ENCODE measurements at regions not wholly inside any gene's neighbourhood (a gene's known extent, or its start where the extent isn't known, plus 50 kb on each side); places are given as distances from the start of the nearest gene placed in this dataset.

- DNase-seq: no peak
- ChIA-PET CTCF (no interaction called here), POLR2A (no interaction called here)
- H3K27me3 ChIP-seq (ENCODE audit: insufficient read depth): no peaks in the 10 kb centered on the region
- no peak overlapping the region for H3K9ac ChIP-seq
- no peak for TF ChIP-seq GABPA (IDR thresholded peaks at IDR 0.05; ENCODE audit: low read depth)
- no peak for TF ChIP-seq RCOR1 (IDR thresholded peaks at IDR 0.05; ENCODE audit: low read length)
- TF ChIP-seq NFIC (IDR thresholded peaks at IDR 0.05; ENCODE audit: borderline replicate concordance): no peak
- no peak for TF ChIP-seq EP300 (IDR thresholded peaks at IDR 0.05; ENCODE audit: borderline replicate concordance in 1 of 2, low read depth in 1 of 2, low read length in 1 of 2)
- TF ChIP-seq ELF1 (IDR thresholded peaks at IDR 0.05): no peak
- no peak for TF ChIP-seq FOXM1 (IDR thresholded peaks at IDR 0.05; ENCODE audit: low read depth)
- TF ChIP-seq RXRA (IDR thresholded peaks at IDR 0.05; ENCODE audit: borderline replicate concordance, low read depth): no peak
- WGBS (ENCODE audit: low lambda C conversion rate): 0% methylated on average over 1 of the region's 1 CpG
- H2AFZ ChIP-seq (ENCODE audit: low read depth): no peak overlapping the region
- H3K36me3 ChIP-seq (replicated peaks in 1 of 2; ENCODE audit: control insufficient read depth in 1 of 2, insufficient read depth in 2 of 2, low read length in 1 of 2): no peaks in the 10 kb centered on the region
- H3K4me1 ChIP-seq (ENCODE audit: control insufficient read depth in 1 of 2, insufficient read depth in 2 of 2, low read depth in 1 of 2, low read length in 1 of 2): no peaks in the 10 kb centered on the region
- no peaks in the 10 kb centered on the region for H3K9me3 ChIP-seq
- H3K9me2 ChIP-seq: no peaks in the 10 kb centered on the region
- H3K79me2 ChIP-seq (ENCODE audit: insufficient read depth): no peaks in the 10 kb centered on the region
- no peak overlapping the region for H3K4me2 ChIP-seq
- no peaks in the 10 kb centered on the region for H4K20me1 ChIP-seq (ENCODE audit: insufficient read depth)
- H3K27ac ChIP-seq (ENCODE audit: low read depth in 2 of 2, low read length in 1 of 2): no peak overlapping the region
- no peak overlapping the region for H3K4me3 ChIP-seq (ENCODE audit: low read depth in 2 of 2, low read length in 1 of 2)
- H3F3A ChIP-seq (replicated peaks; ENCODE audit: insufficient read depth): no peaks in the 10 kb centered on the region
Measured at GRCh38 chr4:28092610-28093009, 1232.0 kb downstream of the STIM2 start.

- no peak overlapping the region for H3K9ac ChIP-seq
- DNase-seq: no peak
- H4K20me1 ChIP-seq (ENCODE audit: insufficient read depth): no peaks in the 10 kb centered on the region
- H3K27me3 ChIP-seq (ENCODE audit: insufficient read depth): no peaks in the 10 kb centered on the region
- H3K36me3 ChIP-seq (replicated peaks in 1 of 2; ENCODE audit: control insufficient read depth in 1 of 2, insufficient read depth in 2 of 2, low read length in 1 of 2): no peaks in the 10 kb centered on the region
- no peak overlapping the region for H3K4me3 ChIP-seq (ENCODE audit: low read depth in 2 of 2, low read length in 1 of 2)
- no peaks in the 10 kb centered on the region for H3K4me1 ChIP-seq (ENCODE audit: control insufficient read depth in 1 of 2, insufficient read depth in 2 of 2, low read depth in 1 of 2, low read length in 1 of 2)
- H3K79me2 ChIP-seq (ENCODE audit: insufficient read depth): no peaks in the 10 kb centered on the region
- no peak overlapping the region for H2AFZ ChIP-seq (ENCODE audit: low read depth)
- no peaks in the 10 kb centered on the region for H3K9me2 ChIP-seq
- TF ChIP-seq IRF3 (IDR thresholded peaks at IDR 0.05; ENCODE audit: low read depth, low read length) (no peak), GABPA (IDR thresholded peaks at IDR 0.05; ENCODE audit: low read depth) (no peak), SIN3A (IDR thresholded peaks at IDR 0.05; ENCODE audit: borderline replicate concordance, low read depth, low read length) (no peak), MAX (IDR thresholded peaks at IDR 0.05; ENCODE audit: low read depth) (no peak), EZH2phosphoT487 (IDR thresholded peaks at IDR 0.05; ENCODE audit: borderline replicate concordance, low read depth) (no peak), TEAD4 (IDR thresholded peaks at IDR 0.05; ENCODE audit: borderline replicate concordance, insufficient read depth) (no peak), FOXM1 (IDR thresholded peaks at IDR 0.05; ENCODE audit: low read depth) (no peak), GATA2 (CRISPR knock-in tag; IDR thresholded peaks at IDR 0.05) (no peak), MEF2A (IDR thresholded peaks at IDR 0.05; ENCODE audit: borderline replicate concordance, low read depth) (no peak)
- no peak overlapping the region for H3K4me2 ChIP-seq
- H3K9me3 ChIP-seq: no peaks in the 10 kb centered on the region
- no peak overlapping the region for H3K27ac ChIP-seq (ENCODE audit: low read depth in 2 of 2, low read length in 1 of 2)
- POLR2A ChIA-PET: no interaction called here
- 2% methylated on average over 3 of the region's 3 CpGs for WGBS (ENCODE audit: low lambda C conversion rate)
- H3F3A ChIP-seq (replicated peaks; ENCODE audit: insufficient read depth): no peaks in the 10 kb centered on the region
- CTCF ChIA-PET: no interaction called here
Measured at GRCh38 chr4:28093071-28093470, 1232.4 kb downstream of the STIM2 start.

All from SK-N-SH (cell line).